ENCODE measurements at regions not wholly inside any gene's neighbourhood (a gene's known extent, or its start where the extent isn't known, plus 50 kb on each side); places are given as distances from the start of the nearest gene placed in this dataset.

DNA sequence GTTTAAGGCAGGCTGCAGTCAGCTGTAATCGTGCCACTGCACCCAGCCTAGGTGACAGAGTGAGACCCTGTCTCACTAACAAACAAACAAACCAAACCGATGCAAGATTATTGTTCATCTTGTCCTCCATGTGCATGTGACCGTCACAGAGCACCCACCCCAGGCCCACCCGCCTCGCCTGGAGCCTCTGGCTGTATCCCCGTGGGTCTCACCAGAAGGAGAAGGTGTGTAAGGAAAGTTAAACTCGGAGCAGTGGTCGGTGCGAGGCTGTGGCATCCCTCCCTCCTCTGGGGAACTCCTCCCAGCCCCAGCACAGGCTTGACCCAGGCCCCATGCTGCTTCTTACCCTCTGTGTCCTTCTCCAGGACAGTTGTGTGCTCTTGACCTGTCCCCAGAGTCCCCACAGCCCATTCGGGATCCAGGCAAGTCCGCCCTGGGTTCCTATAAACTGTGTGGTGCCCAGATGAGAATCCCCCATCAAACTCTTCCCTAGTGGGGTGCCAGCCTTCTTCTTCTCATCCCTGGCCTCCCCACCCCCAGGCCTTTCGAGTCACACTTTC, 318.4 kb downstream of the AJAP1 start (continued):
- no peak for TF ChIP-seq FOSL1 (IDR thresholded peaks at IDR 0.05; ENCODE audit: low read depth)
- TF ChIP-seq ZFX (IDR thresholded peaks at IDR 0.05) = no peak
- TF ChIP-seq JUND (IDR thresholded peaks at IDR 0.05) = no peak
- TF ChIP-seq ELF1 (IDR thresholded peaks at IDR 0.05; ENCODE audit: borderline replicate concordance, low read depth) = no peak
- no peak for TF ChIP-seq ZNF274 (IDR thresholded peaks at IDR 0.05; ENCODE audit: low read depth, low read length)
- TF ChIP-seq EGR1 (IDR thresholded peaks at IDR 0.05; ENCODE audit: low read depth) = no peak

DNA sequence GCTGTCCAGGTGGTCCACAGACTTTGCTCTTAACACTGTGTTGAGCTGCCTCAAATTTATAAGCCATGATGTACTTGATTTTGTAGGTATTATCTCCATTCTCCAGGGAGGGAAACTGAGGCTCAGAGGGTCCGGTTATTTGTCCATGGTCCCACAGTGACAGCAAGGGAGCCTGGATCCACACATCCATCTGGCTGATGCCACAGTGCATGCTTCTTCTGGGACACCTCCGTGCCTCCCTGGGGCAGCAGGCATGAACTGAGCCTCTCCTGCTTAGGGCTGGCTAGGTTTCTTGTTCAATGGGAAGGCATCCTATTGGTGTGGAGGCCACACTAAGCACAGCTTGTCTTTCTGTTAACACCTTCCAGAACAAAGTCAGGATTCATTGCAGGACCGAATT, 317.3 kb downstream of the AJAP1 start:
- no peaks in the 10 kb centered on the region for H3K36me3 ChIP-seq (ENCODE audit: control insufficient read depth in 1 of 2, insufficient read depth in 2 of 2, low read length in 2 of 2)
- no peak overlapping the region for H2AFZ ChIP-seq (ENCODE audit: low read depth, low read length, poor library complexity, severe bottlenecking)
- no peaks in the 10 kb centered on the region for H3K9me2 ChIP-seq (ENCODE audit: insufficient read depth)
- no peak overlapping the region for H3K4me3 ChIP-seq (replicated peaks in 1 of 2; ENCODE audit: low read depth in 1 of 2, low read length in 2 of 2)
- no peaks in the 10 kb centered on the region for H3K4me1 ChIP-seq (ENCODE audit: control insufficient read depth in 1 of 2, insufficient read depth in 2 of 2, low read length in 2 of 2)
- peaks cover 0 to 7% of the 10 kb centered on the region in 2 experiments; a peak in 2 of 4 replicates for H3K9me3 ChIP-seq (ENCODE audit: control insufficient read depth in 1 of 2, insufficient read depth in 1 of 2, low read depth in 1 of 2, low read length in 2 of 2)
- TF ChIP-seq YY1 (IDR thresholded peaks at IDR 0.05; ENCODE audit: extremely low read depth, insufficient replicate concordance, low read depth, low read length) = no peak
- no peak for TF ChIP-seq ZNF274 (IDR thresholded peaks at IDR 0.05; ENCODE audit: low read depth, low read length)
- TF ChIP-seq EZH2 (IDR thresholded peaks at IDR 0.05) = no peak
- no peak for TF ChIP-seq CEBPB (IDR thresholded peaks at IDR 0.05; ENCODE audit: low read depth)
- no peak for TF ChIP-seq EGR1 (IDR thresholded peaks at IDR 0.05; ENCODE audit: low read depth)
- no peak for TF ChIP-seq CTCF (IDR thresholded peaks at IDR 0.05 in 2 of 3, conservative IDR thresholded peaks at IDR 0.05 in 1 of 3; ENCODE audit: borderline replicate concordance in 1 of 3, insufficient read depth in 1 of 3, low read depth in 2 of 3, low read length in 2 of 3)
- no peak for TF ChIP-seq ELF1 (IDR thresholded peaks at IDR 0.05; ENCODE audit: borderline replicate concordance, low read depth)
- no peak for TF ChIP-seq POLR2AphosphoS5 (IDR thresholded peaks at IDR 0.05; ENCODE audit: low read depth, low read length)
- TF ChIP-seq EZH2phosphoT487 (IDR thresholded peaks at IDR 0.05; ENCODE audit: borderline replicate concordance) = no peak
- no peak for TF ChIP-seq ZBTB33 (IDR thresholded peaks at IDR 0.05; ENCODE audit: extremely low read depth, insufficient replicate concordance, low read length)
- TF ChIP-seq TCF7L2 (IDR thresholded peaks at IDR 0.05; ENCODE audit: borderline replicate concordance, extremely low read depth, insufficient read depth, insufficient read length) = no peak
- no peak for DNase-seq (ENCODE audit: low read depth, low spot score)
- ChIA-PET RAD21 (ENCODE audit: low non-redundant PET in 1 of 2, low total read pairs in 2 of 2, uncharacterized antibody in 2 of 2, unreplicated experiment in 2 of 2) (no interaction called here), POLR2A (no interaction called here), CTCF (no interaction called here)
- no peaks in the 10 kb centered on the region for H3K27me3 ChIP-seq (ENCODE audit: insufficient read depth, low read length)
- intact Hi-C loops (cut with micrococcal nuclease) = no loop called here
- H3K9ac ChIP-seq (ENCODE audit: low read length) = no peak overlapping the region
- H3K79me2 ChIP-seq (ENCODE audit: insufficient read depth, low read length) = no peaks in the 10 kb centered on the region
- no TSS peak for BruUV-seq (replicated peaks)
- ATAC-seq = no peak
- no peaks in the 10 kb centered on the region for H4K20me1 ChIP-seq (ENCODE audit: insufficient read depth)
- no peak overlapping the region for H3K27ac ChIP-seq (ENCODE audit: low read depth, low read length)
- H3K4me2 ChIP-seq (ENCODE audit: low read length) = no peak overlapping the region

Measured in HCT116 (cell line).